HepG2 (cell line): ENCODE measurements at regions not wholly inside any gene's neighbourhood (a gene's known extent, or its start where the extent isn't known, plus 50 kb on each side); places are given as distances from the start of the nearest gene placed in this dataset.

Source experiments
- ATAC-seq: fragments of 200-7000 bp; cut with Tn5 transposase; 3 replicates; pipeline ENCODE4 v1.9.1; 2020; ENCODE audit warnings: mild to moderate bottlenecking, moderate library complexity
- BruUV-seq: library from RNA; stranded (reverse); fragments of 400-500 nt; replicated peaks from 2 replicates; lab custom pipeline; 2021; lab: Mats Ljungman, UMichigan
- CTCF ChIA-PET: fragments of 300-600 bp; formaldehyde crosslinking; extraction: SDS; loops from one replicate; lab custom pipeline; 2021; ENCODE audit warnings: low total read pairs, inconsistent platforms, low intra/inter-chr PET ratio; lab: Yijun Ruan, JAX
- POLR2A ChIA-PET: fragments of 350-600 bp; sonication (Branson Sonifier 250); formaldehyde crosslinking; loops from one replicate; lab custom pipeline; 2020; ENCODE audit warnings: antibody characterized with exemption, inconsistent platforms; lab: Yijun Ruan, JAX
- DNase-seq: peaks from one replicate; pipeline ENCODE4 v3.0.0-alpha.2; 2015; ENCODE audit warnings: low spot score
- FAIRE-seq: peaks from 3 replicates; lab custom pipeline; 2011; peaks lifted over from hg19 to GRCh38; lab: Jason Lieb, UNC
- H2AFZ ChIP-seq: one replicate; pipeline ENCODE4 v1.6.1; 2011; ENCODE audit warnings: low read length, inconsistent platforms
- H3K27ac ChIP-seq: fragments of 300-600 bp; 3 replicates; pipeline ENCODE4 v1.8.0; 2011; ENCODE audit warnings: mixed run types, mild to moderate bottlenecking, mixed read lengths, low read length, inconsistent platforms; ENCODE audit not compliant: insufficient read depth; ENCODE audit errors: extremely low read length
- H3K27me3 ChIP-seq, 2 experiments: fragments of 200-600 bp in 1 of 2; 2 replicates in 1 of 2; 3 replicates in 1 of 2; pipeline versions ENCODE4 v1.6.0 to v1.8.0; 2011; ENCODE audit warnings: low read length in 2 of 2, mild to moderate bottlenecking in 2 of 2, moderate library complexity in 2 of 2, inconsistent platforms in 1 of 2; ENCODE audit not compliant: insufficient read depth in 2 of 2, control insufficient read depth in 1 of 2
- H3K36me3 ChIP-seq, 2 experiments: fragments of 200-600 bp in 1 of 2; replicated peaks in 1 of 2; 2 replicates in 1 of 2; 3 replicates in 1 of 2; pipeline versions ENCODE4 v1.5.1 to v1.8.0; 2011; ENCODE audit warnings: low read length in 2 of 2, inconsistent platforms in 1 of 2; ENCODE audit not compliant: insufficient read depth in 2 of 2, control insufficient read depth in 1 of 2
- H3K4me1 ChIP-seq: 2 replicates; pipeline ENCODE4 v1.5.1; 2012; ENCODE audit warnings: low read length, inconsistent platforms; ENCODE audit not compliant: insufficient read depth
- H3K4me2 ChIP-seq: 2 replicates; pipeline ENCODE4 v1.6.0; 2011; ENCODE audit warnings: low read depth, low read length, inconsistent platforms
- H3K4me3 ChIP-seq, 3 experiments: fragments of 200-600 bp in 1 of 3; sonication (generic), shearing (Covaris generic) in 1 of 3; replicated peaks in 1 of 3; 2 replicates each; pipeline ENCODE4 v1.5.1; 2011 to 2016; ENCODE audit warnings: low read length in 3 of 3, inconsistent platforms in 2 of 3, low read depth in 2 of 3, mild to moderate bottlenecking in 2 of 3, control low read depth in 1 of 3, mixed read lengths in 1 of 3; ENCODE audit not compliant: insufficient read depth in 1 of 3
- H3K79me2 ChIP-seq: one replicate; pipeline ENCODE4 v1.6.1; 2011; ENCODE audit warnings: low read length, inconsistent platforms; ENCODE audit not compliant: insufficient read depth
- H3K9ac ChIP-seq: 2 replicates; pipeline ENCODE4 v1.6.0; 2011; ENCODE audit warnings: mild to moderate bottlenecking, low read depth, low read length, inconsistent platforms; ENCODE audit not compliant: insufficient read depth
- H3K9me3 ChIP-seq: 2 replicates; pipeline ENCODE4 v1.5.1; 2012; ENCODE audit warnings: mild to moderate bottlenecking, low read length
- H4K20me1 ChIP-seq: 2 replicates; pipeline ENCODE4 v1.6.0; 2011; ENCODE audit warnings: inconsistent platforms, mild to moderate bottlenecking, low read length, moderate library complexity; ENCODE audit not compliant: insufficient read depth
- ARNTL ChIP-seq: sonication (generic); formaldehyde crosslinking; IDR thresholded peaks from 2 replicates; pipeline ENCODE4 v1.4.0; 2020; ENCODE audit warnings: mild to moderate bottlenecking, missing genetic modification reagents
- CEBPB ChIP-seq: IDR thresholded peaks from 2 replicates; pipeline ENCODE4 v1.6.1; 2011; ENCODE audit warnings: low read depth, low read length, improper control_type of control experiment, borderline replicate concordance
- SIX1 ChIP-seq: sonication (generic); formaldehyde crosslinking; IDR thresholded peaks from 2 replicates; pipeline ENCODE4 v1.4.0; 2020; ENCODE audit warnings: missing genetic modification reagents, borderline replicate concordance
- SIX4 ChIP-seq: sonication (generic); formaldehyde crosslinking; IDR thresholded peaks from 2 replicates; pipeline ENCODE4 v1.4.0; 2020; ENCODE audit warnings: missing genetic modification reagents
- SMC3 ChIP-seq: IDR thresholded peaks from 2 replicates; pipeline ENCODE4 v1.6.1; 2011; ENCODE audit warnings: low read length, improper control_type of control experiment
- WGBS: methylation state at CpG from one replicate; pipeline ENCODE4 v1.1.6; 2017; ENCODE audit warnings: low lambda C conversion rate; 5-methylcytosine and 5-hydroxymethylcytosine counted together
- in situ Hi-C: cut with HindIII; loops from 2 replicates; pipeline ENCODE4 v1.10.0; 2017; ENCODE audit warnings: low pct_unique_long_range_greater_than_20kb; ENCODE audit not compliant: extremely low pct_ligation_motif_present
- intact Hi-C: fragments of 100-400 bp; cut with micrococcal nuclease; formaldehyde crosslinking; loops from one replicate; pipeline ENCODE4 v1.10.0; 2022; ENCODE audit not compliant: unreplicated experiment
- TF ChIP-seq, protein P1 (sequence below): sonication (generic); formaldehyde crosslinking; IDR thresholded peaks from 2 replicates; pipeline ENCODE4 v1.5.0; 2020; ENCODE audit warnings: mild to moderate bottlenecking, missing genetic modification reagents, moderate library complexity
- TF ChIP-seq, protein P2 (sequence below): sonication (generic); formaldehyde crosslinking; IDR thresholded peaks from 2 replicates; pipeline ENCODE4 v1.5.0; 2020; ENCODE audit warnings: missing genetic modification reagents

DNA sequence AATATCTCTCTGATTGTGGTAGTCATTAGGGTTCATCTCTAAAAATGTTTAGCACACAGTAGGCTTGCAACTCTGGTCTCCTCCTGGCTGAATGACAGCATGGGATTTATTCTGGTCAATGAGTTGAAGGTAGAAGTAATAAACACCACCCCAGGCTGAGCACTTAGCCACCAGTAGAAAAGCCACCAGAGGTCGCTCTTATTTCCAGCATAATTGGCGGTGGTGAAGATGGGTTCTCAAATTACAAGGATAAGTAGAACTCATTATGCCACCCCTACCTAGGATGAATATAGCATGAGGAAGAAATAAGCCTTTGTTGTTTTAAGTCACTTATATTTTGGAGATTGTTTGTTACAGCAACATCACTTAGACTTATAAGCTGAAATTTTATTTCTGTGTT, 302.7 kb downstream of the GPM6A start:
- Histone ChIP-seq H2AFZ (no peak overlapping the region), H3K4me1 (no peaks in the 10 kb centered on the region), H3K9me3 (no peaks in the 10 kb centered on the region), H4K20me1 (no peaks in the 10 kb centered on the region), H3K36me3 (no peaks in the 10 kb centered on the region), H3K4me3 (no peak overlapping the region), H3K27me3 (no peaks in the 10 kb centered on the region), H3K79me2 (no peaks in the 10 kb centered on the region), H3K27ac (no peak overlapping the region), H3K4me2 (no peak overlapping the region), H3K9ac (no peak overlapping the region)
- in situ Hi-C loops (no loop called here), intact Hi-C loops (loop anchor here (1.0 kb wide), 1 partner anchor 28 kb away; no protein-coding TSS in a partner anchor)
- TF ChIP-seq, protein P1, sequence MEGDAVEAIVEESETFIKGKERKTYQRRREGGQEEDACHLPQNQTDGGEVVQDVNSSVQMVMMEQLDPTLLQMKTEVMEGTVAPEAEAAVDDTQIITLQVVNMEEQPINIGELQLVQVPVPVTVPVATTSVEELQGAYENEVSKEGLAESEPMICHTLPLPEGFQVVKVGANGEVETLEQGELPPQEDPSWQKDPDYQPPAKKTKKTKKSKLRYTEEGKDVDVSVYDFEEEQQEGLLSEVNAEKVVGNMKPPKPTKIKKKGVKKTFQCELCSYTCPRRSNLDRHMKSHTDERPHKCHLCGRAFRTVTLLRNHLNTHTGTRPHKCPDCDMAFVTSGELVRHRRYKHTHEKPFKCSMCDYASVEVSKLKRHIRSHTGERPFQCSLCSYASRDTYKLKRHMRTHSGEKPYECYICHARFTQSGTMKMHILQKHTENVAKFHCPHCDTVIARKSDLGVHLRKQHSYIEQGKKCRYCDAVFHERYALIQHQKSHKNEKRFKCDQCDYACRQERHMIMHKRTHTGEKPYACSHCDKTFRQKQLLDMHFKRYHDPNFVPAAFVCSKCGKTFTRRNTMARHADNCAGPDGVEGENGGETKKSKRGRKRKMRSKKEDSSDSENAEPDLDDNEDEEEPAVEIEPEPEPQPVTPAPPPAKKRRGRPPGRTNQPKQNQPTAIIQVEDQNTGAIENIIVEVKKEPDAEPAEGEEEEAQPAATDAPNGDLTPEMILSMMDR (CRISPR knock-in tag), result peak; percentile 28; the same call in 1 of the 2 replicates
- peak; percentile 31; the same call in 1 of the 2 replicates for TF ChIP-seq SMC3
- TF ChIP-seq SIX4 (CRISPR knock-in tag), result peak; percentile 32; the same call in 1 of the 2 replicates
- TF ChIP-seq SIX1, result 0 out of 2 replicates have a peak, but pooled peaks have one; percentile 47
- TF ChIP-seq, protein P2, sequence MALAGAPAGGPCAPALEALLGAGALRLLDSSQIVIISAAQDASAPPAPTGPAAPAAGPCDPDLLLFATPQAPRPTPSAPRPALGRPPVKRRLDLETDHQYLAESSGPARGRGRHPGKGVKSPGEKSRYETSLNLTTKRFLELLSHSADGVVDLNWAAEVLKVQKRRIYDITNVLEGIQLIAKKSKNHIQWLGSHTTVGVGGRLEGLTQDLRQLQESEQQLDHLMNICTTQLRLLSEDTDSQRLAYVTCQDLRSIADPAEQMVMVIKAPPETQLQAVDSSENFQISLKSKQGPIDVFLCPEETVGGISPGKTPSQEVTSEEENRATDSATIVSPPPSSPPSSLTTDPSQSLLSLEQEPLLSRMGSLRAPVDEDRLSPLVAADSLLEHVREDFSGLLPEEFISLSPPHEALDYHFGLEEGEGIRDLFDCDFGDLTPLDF (CRISPR knock-in tag), result no peak
- FAIRE-seq (no peak), DNase-seq (peak; percentile 12), ATAC-seq (peak; percentile 68)
- WGBS, result 4% methylated on average over 2 of the region's 2 CpGs
- ChIA-PET CTCF (interaction anchor here (1.8 kb wide), 1 partner anchor 28 kb away, joined by 6 read pairs; no protein-coding TSS in a partner anchor), POLR2A (no interaction called here)
- BruUV-seq, result no TSS peak

DNA sequence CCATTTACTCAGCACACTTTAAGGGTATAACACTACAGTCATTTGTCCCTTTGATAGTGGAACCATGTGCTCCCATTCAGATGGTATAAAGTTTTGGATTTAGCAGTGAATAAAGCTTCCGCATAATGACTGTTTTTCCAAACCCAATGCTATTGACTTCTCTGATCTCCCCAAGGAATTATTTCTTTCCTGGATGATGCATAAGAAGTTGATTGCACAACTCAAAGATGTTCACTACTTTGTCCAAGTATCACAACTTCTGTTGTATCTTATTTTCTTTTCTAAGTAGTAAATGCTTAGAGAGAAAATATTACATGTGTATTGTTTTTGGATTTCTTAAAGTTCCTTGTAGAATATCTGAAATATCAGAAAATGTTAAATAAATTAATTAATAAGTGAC, 300.2 kb downstream of the GPM6A start:
- no TSS peak for BruUV-seq
- no peak for ATAC-seq
- Histone ChIP-seq H3K4me1 (no peaks in the 10 kb centered on the region), H4K20me1 (no peaks in the 10 kb centered on the region), H3K79me2 (no peaks in the 10 kb centered on the region), H3K9me3 (no peaks in the 10 kb centered on the region), H3K9ac (no peak overlapping the region), H3K4me3 (no peak overlapping the region), H2AFZ (no peak overlapping the region), H3K4me2 (no peak overlapping the region), H3K27me3 (no peaks in the 10 kb centered on the region), H3K36me3 (no peaks in the 10 kb centered on the region), H3K27ac (no peak overlapping the region)
- no peak for FAIRE-seq
- ChIA-PET CTCF (no interaction called here), POLR2A (no interaction called here)
- no peak for DNase-seq
- 8% methylated on average over 1 of the region's 1 CpG for WGBS
- in situ Hi-C loops (no loop called here), intact Hi-C loops (no loop called here)
- no peak for TF ChIP-seq ARNTL (CRISPR knock-in tag)
- TF ChIP-seq CEBPB, result peak; percentile 9; the same call in 1 of the 2 replicates
